HG03558 (cell line): ENCODE measurements at regions not wholly inside any gene's neighbourhood (a gene's known extent, or its start where the extent isn't known, plus 50 kb on each side); places are given as distances from the start of the nearest gene placed in this dataset.
"Not testable (repeated sequence)": the region's sequence is repeated elsewhere in the genome, so short reads cannot be mapped to it uniquely, and the experiment has no call there.

Experiments used
- ATAC-seq: cut with Tn5 transposase; IDR thresholded peaks from one replicate; pipeline ENCODE4 v1.9.1; 2021; ENCODE audit warnings: moderate number of reproducible peaks; ENCODE audit not compliant: unreplicated experiment; ENCODE audit errors: extremely low read depth

DNA sequence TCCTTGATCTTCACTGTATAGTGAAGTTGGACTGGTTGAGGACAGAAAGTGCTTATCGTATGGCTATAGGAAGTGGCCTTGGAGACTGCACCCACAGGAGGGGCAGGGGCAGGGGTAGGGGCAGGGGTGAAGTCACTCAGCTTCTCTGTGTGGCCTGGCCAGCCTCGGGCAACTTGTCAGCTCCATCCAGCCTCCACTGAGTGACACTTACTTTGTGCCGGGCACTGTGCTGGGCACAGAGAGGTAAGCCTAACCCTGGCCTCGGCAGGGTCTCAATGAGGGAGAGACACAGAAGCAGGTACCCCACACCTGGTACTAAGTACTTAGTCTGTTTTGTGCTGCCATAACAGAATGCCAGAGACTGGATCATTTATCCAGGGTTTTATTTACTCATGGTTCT lies 99.3 kb upstream of the CTBP2 start:
- ATAC-seq = no peak

DNA sequence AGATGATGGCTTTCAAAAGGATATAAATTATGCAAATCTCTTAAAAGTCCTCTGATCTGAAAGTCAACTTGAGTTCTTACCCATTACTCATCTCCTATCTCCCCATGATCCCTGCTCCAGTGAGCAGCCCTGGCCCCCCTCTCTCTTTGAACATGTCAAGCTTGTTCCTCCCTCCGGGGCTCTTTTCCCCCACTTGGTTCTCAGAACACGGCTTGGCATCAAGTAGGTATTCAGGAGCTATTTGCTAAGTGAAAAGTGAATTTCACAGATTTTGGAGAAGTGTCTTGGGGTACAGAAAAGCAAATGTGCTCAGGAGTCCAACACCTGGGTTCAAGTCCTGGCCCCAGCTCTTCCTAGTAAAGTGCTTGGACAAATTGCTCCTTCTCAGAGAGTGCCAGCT lies 98.3 kb upstream of the CTBP2 start:
- no peak for ATAC-seq

DNA sequence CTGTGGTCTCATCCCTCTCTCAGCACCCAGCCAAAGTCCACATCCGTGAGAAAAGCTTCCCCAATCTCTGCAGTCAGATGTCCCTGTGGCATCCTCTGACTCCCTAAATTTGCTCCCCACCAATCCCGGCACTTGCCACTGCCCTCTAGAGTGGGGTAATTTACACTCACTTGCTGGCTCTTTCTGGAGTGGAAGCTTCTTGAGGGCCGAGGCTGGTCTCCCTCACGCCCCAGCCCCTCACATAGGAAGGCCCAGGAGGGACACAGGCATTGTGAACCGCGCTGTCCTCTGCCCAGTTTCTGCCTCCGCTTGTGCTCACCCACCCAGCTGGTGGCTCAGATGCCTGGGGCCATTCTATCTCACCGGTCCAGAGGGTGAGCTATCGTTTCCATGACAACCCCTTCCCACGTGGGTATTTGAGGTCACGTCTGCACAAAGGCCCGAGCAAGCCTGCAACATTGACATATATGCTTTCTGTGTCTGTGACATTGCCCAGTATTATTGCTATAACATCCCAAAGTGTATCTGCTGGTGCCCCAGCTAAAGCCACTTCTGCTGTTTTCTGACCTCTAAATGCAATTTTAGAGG lies 97.3 kb upstream of the CTBP2 start:
- ATAC-seq = no peak

DNA sequence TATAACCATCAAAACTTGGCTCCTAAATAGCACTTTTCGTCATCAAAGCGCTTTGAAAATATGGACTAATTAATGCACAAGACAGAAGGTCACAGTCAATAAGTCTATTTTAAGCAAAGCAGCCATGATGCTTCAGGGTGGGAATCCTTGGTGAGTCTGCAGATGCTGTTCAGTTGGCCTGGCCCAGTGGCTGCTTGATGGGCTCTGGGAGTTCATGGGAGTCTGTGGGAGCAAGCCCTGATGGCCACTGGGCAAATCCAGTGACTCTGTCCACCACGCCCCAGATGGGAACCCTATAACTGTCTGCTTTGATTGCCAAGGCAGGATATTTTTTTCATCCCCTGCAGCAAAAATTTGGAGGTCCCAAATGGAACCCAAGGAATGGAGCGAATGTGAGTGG lies 95.7 kb upstream of the CTBP2 start:
- no peak for ATAC-seq

DNA sequence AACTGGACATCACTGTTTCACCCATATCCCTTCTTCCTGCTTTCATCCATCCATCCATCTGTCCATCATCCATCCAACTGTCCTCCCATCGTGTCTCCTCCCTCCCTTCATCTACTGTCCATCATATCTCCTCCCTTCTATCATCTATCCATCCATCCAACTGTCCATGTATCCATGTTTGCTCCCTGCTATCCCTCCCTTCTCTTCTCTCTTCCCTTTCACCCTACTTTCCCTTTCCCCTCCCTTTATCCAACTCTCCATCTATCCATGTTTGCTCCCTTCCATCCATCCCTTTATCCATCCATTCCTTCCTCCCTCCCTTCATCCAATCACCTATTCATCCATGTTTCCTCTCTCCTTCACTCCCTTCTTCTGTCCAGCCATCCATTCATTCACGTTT lies 92.6 kb upstream of the CTBP2 start:
- no peak for ATAC-seq

DNA sequence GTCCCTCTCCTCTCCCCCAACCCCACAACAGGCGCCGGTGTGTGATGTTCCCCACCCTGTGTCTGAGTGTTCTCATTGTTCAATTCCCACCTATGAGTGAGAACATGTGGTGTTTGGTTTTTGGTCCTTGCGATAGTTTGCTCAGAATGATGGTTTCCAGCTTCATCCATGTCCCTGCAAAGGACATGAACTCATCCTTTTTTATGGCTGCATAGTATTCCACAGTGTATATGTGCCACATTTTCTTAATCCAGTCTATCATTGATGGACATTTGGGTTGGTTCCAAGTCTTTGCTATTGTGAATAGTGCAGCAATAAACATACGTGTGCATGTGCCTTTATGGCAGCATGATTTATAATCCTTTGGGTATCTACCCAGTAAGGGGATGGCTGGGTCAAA lies 90.5 kb upstream of the CTBP2 start:
- ATAC-seq = not testable (repeated sequence)

DNA sequence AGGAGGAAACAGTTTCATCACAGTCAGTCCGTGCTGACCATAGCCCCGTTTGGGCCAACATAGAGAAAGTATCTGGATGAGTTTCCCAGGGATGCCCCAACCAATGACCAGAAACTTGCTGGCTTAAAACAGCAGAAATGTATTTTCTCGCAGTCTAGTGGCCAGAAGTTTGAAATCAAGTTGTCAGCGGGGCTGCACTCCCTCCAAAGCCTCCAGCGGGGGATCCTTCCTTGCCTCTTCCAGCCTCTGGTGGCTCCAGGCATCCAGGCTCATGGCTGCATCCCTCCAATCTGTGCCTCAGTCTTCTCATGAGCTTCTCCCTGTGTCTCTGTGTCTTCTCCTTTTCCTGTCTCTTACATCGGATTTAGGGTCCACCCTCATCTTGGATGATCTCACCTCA lies 89.6 kb upstream of the CTBP2 start:
- ATAC-seq = no peak

DNA sequence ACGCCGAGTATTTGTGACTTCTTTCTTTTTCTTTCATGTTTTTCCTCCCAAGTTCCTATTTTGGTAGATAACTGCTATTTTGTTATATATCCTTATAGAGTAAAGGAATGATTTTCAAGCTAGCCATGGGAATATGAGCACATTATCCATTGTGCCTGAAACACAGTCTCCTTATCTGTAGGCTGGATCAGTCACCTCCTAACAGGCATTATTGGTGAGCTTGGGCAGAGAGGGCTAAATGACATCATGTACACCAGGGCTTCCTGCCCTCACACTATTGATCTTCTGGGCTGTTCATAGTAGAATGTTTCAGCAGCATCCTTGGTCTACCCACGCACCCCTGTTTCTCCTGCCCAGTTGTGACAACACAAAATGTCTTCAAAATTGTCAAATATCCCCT lies 88.1 kb upstream of the CTBP2 start:
- ATAC-seq = no peak

DNA sequence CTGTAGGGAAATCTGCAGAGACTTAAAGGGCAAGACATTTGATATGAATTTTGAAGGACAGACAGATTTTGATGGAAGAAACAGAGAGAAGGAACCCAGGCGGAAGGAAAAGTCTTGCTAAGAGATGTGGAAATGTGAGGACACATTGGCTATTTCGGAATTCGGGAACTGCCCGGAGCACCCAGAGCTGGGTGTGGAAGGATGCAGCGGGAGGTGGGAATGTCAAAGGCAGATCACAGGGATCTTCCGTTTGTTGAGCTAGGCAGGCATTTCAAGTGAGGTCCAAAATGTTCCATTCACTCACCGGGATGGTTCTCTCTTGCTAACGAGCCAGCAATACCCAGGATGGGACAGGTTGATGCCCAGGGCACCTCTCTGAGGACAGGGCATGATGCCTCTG lies 87.2 kb upstream of the CTBP2 start:
- ATAC-seq = no peak

DNA sequence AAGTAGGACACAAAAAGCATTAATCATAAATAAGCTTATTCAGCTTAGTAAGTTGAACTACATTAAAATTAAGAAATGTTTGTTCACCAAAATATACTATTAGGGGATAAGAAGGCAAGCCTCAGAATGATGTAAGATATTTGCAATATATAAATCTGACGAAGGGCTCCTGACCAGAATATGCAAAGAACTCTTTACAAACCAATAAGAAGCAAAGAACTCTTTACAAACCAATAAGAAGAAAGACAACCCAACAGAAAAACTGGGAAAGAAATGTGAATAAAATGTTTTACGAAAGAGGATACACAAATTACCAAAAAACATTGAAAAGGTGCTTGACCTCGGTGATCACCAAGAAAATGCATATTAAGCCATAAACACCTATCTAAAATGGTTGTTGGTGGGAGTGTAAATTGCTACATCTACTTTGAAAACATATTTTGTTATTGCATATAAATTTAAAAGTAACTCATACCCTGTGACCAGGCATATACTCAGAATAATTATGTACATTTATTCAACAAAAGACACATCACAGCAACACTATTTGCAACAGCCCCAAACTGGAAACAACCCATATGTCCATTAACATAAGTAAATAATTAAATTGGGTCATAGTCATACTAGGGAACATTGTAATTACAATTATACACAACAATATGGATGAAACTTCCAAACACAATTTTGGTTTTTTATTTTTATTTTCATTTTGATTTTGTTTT lies 83.3 kb upstream of the CTBP2 start:
- no peak for ATAC-seq

DNA sequence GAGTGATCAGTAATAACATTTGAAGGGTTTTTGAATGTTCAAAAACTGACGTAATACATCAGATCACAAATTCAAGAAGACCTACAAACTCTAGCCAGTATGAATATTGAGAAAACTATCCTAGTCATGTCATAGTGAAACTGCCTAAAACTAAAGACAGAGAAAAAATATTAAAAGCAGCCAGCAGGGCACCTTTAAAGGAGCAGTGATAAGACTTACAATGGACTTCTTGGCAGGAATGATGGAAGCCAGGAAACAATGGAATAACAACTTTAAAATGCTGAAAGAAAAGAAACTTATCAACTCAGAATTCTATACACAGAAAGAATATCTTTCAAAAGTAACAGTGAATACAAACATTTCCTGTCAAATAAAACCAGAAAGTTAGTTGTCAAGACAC lies 78.3 kb upstream of the CTBP2 start:
- no peak for ATAC-seq

DNA sequence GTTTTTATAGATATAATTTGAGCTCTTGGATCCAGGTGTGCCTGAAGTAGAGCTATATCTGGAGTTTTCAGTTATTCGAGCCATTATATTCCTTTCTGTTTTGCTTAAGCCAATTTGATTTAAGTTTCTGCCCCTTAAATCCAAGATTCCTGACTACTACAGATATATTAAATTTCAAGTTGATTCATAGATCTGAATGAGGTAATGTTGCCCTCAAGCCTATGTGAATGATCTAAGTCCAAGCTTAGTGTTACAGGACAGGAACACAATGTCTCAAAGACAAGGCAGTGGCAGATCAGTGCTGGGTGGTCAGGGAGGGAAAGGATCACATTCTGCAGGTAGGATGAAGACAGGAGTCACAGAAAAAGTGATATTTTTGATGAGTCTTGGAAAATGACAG lies 75.7 kb upstream of the CTBP2 start:
- no peak for ATAC-seq

DNA sequence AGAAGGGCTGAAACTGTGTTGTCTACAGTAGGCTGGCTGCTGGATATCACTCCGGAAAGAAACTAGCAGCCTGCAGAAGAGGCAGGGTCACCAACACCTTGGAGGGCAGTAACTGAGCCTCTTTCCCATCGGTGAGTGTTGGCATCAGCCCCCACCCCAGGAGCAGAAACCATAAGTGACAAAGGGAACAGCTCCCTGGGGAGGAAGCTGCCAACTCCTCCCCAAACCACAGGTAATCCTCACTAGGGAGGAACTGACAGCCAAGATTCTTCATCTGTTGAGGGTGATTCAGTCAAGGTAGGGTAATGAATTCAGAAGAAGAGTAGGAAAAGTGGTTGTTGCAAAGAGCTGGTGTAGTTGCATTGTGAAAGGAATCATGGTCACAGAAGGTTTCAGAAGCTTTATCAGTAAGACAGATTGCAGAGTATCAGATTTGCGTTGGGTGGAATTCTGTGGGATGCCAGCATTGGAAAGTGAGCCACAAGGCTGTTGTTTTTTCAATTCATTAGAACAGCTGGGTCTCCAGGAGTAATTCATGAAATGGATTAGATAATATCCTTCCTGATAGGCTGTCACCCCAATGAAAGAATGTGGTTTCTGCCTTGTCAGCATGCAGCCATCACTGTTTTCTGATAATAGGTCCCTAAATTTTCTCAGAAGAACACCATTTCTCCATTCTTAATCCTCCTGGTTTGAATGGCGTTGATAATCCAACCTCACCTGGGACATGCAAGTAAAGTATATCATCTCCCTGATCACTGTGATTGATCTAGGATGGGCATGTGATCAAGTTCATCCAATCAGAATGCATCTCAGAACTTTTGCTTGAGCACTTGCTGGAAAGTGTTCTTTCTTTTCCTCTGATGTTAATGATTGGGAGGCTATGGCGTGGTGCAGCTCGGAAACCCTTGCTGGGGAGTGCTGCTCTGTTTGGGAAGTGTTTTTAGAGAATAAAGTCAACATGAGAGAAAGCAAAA lies 75.0 kb upstream of the CTBP2 start:
- no peak for ATAC-seq

DNA sequence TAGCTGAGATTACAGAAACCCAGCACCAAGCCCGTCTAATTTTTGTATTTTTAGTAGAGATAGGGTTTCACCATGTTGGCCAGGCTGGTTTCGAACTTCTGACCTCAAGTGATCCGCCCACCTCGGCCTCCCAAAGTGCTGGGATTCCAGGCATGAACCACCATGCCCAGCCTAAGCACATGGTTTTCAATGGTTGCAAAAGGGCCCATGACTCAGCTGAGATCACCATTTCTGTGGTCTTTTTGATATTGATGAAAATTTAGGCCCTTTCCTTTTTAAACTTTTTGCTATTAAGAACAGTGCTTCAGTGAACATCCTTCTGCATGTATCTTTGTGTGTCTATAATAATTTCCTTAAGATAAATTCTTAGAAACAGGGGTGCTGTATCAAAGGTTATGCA lies 74.2 kb upstream of the CTBP2 start:
- not testable (repeated sequence) for ATAC-seq

DNA sequence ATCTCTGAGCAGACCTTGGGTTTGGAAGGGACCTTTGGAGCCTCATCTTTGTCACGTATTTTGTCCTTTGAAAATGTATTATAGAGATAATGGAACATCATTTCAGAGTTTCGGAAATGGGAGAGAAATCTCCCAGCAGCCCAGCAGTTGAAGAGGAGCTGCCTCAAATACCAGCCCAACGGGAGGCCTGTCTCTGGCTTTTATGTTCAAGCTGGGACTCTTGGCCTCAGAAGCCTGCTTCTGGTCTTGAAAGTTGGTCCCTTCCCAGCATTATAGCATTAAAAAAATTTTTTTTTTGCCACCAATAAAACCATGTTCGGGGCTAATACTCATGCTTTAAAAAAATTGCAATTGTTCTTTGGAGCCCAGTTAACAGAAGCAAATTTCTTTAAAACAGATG lies 73.4 kb upstream of the CTBP2 start:
- ATAC-seq = no peak

DNA sequence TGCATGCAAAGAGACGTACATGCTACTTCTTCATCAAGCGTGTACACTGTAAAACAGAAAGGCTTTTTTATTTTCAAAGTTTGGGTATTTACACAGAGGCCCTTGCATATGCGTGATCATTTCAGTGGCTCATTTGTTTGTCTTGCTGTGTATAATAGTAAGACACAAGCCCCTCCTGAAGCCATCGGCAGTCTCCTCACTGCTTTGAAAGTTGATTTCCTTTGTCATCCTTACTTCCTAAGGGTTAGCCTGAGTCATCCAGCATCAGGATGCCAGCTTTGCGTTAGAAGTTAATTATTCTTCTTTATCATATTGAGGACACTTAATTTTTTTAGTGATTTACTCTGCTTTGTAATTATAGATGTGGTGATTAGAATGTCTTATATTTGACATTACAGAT lies 72.5 kb upstream of the CTBP2 start:
- ATAC-seq = no peak

DNA sequence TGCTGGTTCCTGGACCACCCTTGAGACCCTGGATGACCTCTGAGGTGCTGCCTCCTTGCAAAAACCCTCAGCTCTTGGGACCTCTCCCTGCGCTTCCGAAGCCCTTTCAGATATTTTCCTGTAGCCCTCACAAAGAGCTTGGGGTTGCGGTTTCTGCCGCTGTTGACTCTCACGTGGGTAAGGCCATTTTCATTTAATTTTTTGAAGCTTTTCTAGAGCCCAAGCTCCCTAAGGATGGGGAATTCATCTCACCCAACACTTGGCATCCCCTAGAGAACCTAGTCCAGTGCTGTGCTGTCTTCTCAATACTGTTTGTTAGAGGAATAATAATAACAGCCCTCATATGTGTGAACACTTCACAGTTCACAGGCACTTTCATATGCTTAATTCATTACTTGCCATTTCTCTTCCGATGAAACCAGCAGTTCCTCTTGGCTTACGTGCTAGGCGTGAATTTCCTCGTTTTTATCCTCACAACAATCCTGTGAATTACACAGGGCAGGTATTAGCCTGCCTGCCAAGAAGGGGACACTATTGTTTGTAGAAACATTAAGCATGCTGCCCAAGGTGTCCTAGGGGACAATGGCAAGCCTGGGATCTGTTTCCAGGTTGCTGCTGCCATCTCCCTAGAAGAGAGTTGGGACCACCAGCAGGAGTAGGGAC lies 71.6 kb upstream of the CTBP2 start:
- ATAC-seq = no peak

DNA sequence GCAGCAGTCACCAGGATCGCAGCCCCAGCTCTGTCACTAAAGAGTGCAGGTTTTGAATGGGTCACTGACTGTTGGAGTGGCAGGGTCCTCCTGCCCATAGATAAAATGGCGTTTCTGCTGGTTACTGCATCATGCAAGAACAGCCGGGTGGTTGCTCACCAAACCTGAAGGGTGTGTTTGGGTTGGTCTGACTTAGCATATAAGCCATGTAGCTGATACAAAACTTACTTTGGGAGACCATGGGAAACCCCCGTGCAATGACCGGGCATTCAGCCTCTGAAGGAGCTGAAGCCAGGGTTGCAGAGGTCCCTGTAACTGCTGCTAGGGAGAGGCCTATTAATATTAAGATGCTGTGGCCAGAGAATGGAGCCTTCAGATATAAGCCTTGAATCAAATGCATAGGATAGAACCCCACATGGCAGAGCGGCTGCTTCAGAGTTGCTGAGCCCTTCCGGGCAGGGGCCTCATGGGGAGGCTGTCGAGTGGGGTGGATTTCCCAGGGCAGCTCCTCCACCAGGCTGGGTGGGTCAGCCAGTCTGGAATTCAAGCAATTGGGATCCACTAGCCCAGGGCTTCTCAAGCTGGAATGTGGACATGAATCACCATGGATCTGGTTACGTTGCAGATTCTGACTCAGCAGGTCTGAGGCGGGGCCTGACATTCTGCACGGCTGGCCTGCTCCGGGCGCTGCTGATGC lies 70.9 kb upstream of the CTBP2 start:
- ATAC-seq = no peak

DNA sequence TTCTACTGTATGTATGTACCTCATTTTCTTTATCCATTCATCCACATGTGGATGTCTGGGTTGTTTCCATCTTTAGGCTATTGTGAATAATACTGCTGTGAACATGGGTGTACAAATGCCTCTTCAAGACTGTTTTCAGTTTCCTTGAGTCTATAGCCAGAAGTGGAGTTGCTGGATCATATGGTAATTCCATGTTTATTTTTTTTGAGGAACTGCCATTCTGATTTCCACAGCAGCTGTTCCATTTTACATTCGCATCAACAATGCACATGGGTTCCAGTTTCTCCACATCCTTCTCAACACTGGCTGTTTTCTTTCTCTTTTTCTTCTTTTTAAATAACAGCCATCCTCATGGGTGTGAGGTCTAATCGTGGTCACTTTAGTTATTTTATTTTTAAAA lies 69.9 kb upstream of the CTBP2 start:
- ATAC-seq = no peak

DNA sequence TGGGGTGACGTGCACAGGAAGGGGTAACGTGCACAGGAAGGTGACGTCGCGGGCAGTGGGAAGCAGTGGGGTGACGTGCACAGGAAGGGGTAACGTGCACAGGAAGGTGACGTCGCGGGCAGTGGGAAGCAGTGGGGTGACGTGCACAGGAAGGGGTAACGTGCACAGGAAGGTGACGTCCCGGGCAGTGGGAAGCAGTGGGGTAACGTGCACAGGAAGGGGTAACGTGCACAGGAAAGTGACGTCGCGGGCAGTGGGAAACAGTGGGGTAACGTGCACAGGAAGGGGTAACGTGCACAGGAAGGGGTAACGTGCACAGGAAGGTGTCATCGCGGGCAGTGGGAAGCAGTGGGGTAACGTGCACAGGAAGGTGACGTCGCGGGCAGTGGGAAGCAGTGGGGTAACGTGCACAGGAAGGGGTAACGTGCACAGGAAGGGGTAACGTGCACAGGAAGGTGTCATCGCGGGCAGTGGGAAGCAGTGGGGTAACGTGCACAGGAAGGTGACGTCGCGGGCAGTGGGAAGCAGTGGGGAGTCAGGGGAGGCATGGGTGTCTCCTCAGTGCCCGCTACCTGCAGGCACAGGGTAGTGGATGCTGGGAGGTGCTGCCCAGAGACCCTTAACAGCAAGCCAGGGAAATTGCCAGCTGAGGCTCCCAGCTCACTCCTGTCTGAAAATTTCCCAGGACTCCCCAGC lies 68.0 kb upstream of the CTBP2 start:
- not testable (repeated sequence) for ATAC-seq
